Uterus (tissue), 2 donors: ENCODE measurements at regions not wholly inside any gene's neighbourhood (a gene's known extent, or its start where the extent isn't known, plus 50 kb on each side); places are given as distances from the start of the nearest gene placed in this dataset.

Source experiments
- POLR2A ChIP-seq, 2 donors: fragments of 450-650 bp; IDR thresholded peaks; one replicate each; pipeline ENCODE4 v1.6.1; 2016; ENCODE audit warnings: antibody characterized with exemption in 2 of 2, mild to moderate bottlenecking in 1 of 2, moderate library complexity in 1 of 2
- TF ChIP-seq, protein P1 (sequence below), 4 experiments: fragments of 200-600 bp in 2 of 4; fragments of 450-650 bp in 2 of 4; sonication (generic) in 2 of 4; IDR thresholded peaks; one replicate each; pipeline ENCODE4 v1.5.1; 2016 to 2019; ENCODE audit warnings: antibody characterized with exemption in 4 of 4, mild to moderate bottlenecking in 2 of 4, moderate library complexity in 1 of 4

DNA sequence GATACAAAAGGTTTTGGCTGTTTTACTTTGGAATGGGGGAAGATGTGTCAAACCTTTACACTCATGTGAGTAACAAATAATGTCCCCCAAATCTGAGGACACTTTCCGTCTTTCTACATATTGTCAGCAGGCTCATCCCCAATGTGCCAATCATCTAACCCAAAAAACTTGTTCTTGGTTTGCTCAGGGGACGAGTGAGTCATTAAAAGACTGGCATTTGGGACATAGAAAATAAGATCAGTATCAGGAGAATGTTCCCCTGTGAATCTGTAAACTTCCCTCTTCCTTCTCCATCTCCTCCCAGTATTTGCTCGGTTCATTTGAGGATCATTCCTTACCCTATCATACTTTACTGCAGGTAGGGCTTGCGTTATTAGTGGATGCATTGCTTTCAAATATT lies 194.1 kb upstream of the RUNX1 start:
- TF ChIP-seq, protein P1, sequence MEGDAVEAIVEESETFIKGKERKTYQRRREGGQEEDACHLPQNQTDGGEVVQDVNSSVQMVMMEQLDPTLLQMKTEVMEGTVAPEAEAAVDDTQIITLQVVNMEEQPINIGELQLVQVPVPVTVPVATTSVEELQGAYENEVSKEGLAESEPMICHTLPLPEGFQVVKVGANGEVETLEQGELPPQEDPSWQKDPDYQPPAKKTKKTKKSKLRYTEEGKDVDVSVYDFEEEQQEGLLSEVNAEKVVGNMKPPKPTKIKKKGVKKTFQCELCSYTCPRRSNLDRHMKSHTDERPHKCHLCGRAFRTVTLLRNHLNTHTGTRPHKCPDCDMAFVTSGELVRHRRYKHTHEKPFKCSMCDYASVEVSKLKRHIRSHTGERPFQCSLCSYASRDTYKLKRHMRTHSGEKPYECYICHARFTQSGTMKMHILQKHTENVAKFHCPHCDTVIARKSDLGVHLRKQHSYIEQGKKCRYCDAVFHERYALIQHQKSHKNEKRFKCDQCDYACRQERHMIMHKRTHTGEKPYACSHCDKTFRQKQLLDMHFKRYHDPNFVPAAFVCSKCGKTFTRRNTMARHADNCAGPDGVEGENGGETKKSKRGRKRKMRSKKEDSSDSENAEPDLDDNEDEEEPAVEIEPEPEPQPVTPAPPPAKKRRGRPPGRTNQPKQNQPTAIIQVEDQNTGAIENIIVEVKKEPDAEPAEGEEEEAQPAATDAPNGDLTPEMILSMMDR (IDR thresholded peaks at IDR 0.05): no peak
- no peak for TF ChIP-seq POLR2A (IDR thresholded peaks at IDR 0.05)
